K562 (cell line): ENCODE measurements at regions not wholly inside any gene's neighbourhood (a gene's known extent, or its start where the extent isn't known, plus 50 kb on each side); places are given as distances from the start of the nearest gene placed in this dataset.

Experiments used
- ATAC-seq: fragments of 200-7000 bp; cut with Tn5 transposase; 3 replicates; pipeline ENCODE4 v1.9.1; 2020; ENCODE audit warnings: moderate library complexity
- BruUV-seq: library from RNA; stranded (reverse); fragments of 400-500 nt; replicated peaks from 2 replicates; lab custom pipeline; 2021; lab: Mats Ljungman, UMichigan
- CTCF ChIA-PET: fragments of 300-600 bp; formaldehyde crosslinking; extraction: SDS; loops from one replicate; lab custom pipeline; 2021; ENCODE audit warnings: low intra/inter-chr PET ratio; lab: Yijun Ruan, JAX
- POLR2A ChIA-PET: fragments of 300-600, 350-650 bp; sonication (Branson Sonifier 250); formaldehyde crosslinking; extraction: SDS; loops from one replicate; lab custom pipeline; 2021; ENCODE audit warnings: antibody characterized with exemption, inconsistent platforms; lab: Yijun Ruan, JAX
- DNase-seq, 4 experiments: peaks; one replicate each; pipeline versions ENCODE4 v3.0.0 to v3.0.0-alpha.2; 2011 to 2018; ENCODE audit warnings: low spot score in 3 of 4, mixed read lengths in 3 of 4; ENCODE audit errors: extremely low read depth in 1 of 4
- FAIRE-seq: peaks from 2 replicates; lab custom pipeline; 2011; peaks lifted over from hg19 to GRCh38; lab: Jason Lieb, UNC
- H2AFZ ChIP-seq: 2 replicates; pipeline ENCODE4 v1.6.0; 2011; ENCODE audit warnings: low read depth, low read length, control low read depth, inconsistent platforms
- H3K27ac ChIP-seq: fragments of 200-600 bp; 3 replicates; pipeline ENCODE4 v1.8.0; 2011; ENCODE audit warnings: low read depth, mild to moderate bottlenecking, control low read depth, inconsistent platforms, low read length, moderate library complexity, mixed read lengths; ENCODE audit errors: extremely low read depth
- H3K27me3 ChIP-seq, 2 experiments: fragments of 300-600 bp in 1 of 2; 2 replicates in 1 of 2; 3 replicates in 1 of 2; pipeline versions ENCODE4 v1.6.0 to v1.8.0; 2011; ENCODE audit warnings: inconsistent platforms in 2 of 2, low read length in 2 of 2, mild to moderate bottlenecking in 1 of 2, mixed read lengths in 1 of 2, moderate library complexity in 1 of 2; ENCODE audit not compliant: control insufficient read depth in 2 of 2, insufficient read depth in 2 of 2
- H3K36me3 ChIP-seq: fragments of 300-600 bp; 3 replicates; pipeline ENCODE4 v1.8.0; 2011; ENCODE audit warnings: mild to moderate bottlenecking, low read length, inconsistent platforms; ENCODE audit not compliant: control insufficient read depth, insufficient read depth
- H3K4me1 ChIP-seq, 2 experiments: fragments of 200-600 bp in 1 of 2; replicated peaks in 1 of 2; 2 replicates in 1 of 2; 3 replicates in 1 of 2; pipeline versions ENCODE4 v1.5.1 to v1.8.0; 2011; ENCODE audit warnings: inconsistent platforms in 2 of 2, low read length in 2 of 2, mild to moderate bottlenecking in 1 of 2, mixed read lengths in 1 of 2, moderate library complexity in 1 of 2; ENCODE audit not compliant: control insufficient read depth in 2 of 2, insufficient read depth in 2 of 2
- H3K4me2 ChIP-seq: 2 replicates; pipeline ENCODE4 v1.6.1; 2011; ENCODE audit warnings: low read length, control low read depth, inconsistent platforms, mixed read lengths; ENCODE audit not compliant: insufficient read depth
- H3K4me3 ChIP-seq: fragments of 200-600 bp; sonication (generic), shearing (Covaris generic); 2 replicates; pipeline ENCODE4 v1.5.1; 2016; ENCODE audit warnings: control low read depth, inconsistent platforms
- H3K79me2 ChIP-seq: fragments of 200-600 bp; 3 replicates; pipeline ENCODE4 v1.8.0; 2011; ENCODE audit warnings: low read length, inconsistent platforms; ENCODE audit not compliant: control insufficient read depth, insufficient read depth
- H3K9ac ChIP-seq, 2 experiments: 2 replicates each; pipeline versions ENCODE4 v1.6.0 to v1.6.1; 2011; ENCODE audit warnings: low read depth in 2 of 2, low read length in 2 of 2, control low read depth in 1 of 2, inconsistent platforms in 1 of 2, mild to moderate bottlenecking in 1 of 2, mixed read lengths in 1 of 2; ENCODE audit not compliant: insufficient read depth in 1 of 2
- H3K9me1 ChIP-seq: one replicate; pipeline ENCODE4 v1.6.0; 2011; ENCODE audit warnings: inconsistent platforms, mild to moderate bottlenecking, low read length, moderate library complexity; ENCODE audit not compliant: control insufficient read depth, insufficient read depth
- H3K9me3 ChIP-seq: replicated peaks from 2 replicates; pipeline ENCODE4 v1.5.1; 2011; ENCODE audit warnings: low read depth, low read length, inconsistent platforms; ENCODE audit not compliant: control insufficient read depth, insufficient read depth
- H4K20me1 ChIP-seq: replicated peaks from 2 replicates; pipeline ENCODE4 v1.6.1; 2011; ENCODE audit warnings: low read length, inconsistent platforms, mixed read lengths; ENCODE audit not compliant: control insufficient read depth, insufficient read depth
- DACH1 ChIP-seq: fragments of 450-650 bp; IDR thresholded peaks from 2 replicates; pipeline ENCODE4 v1.6.1; 2018; ENCODE audit not compliant: partially characterized antibody
- FOXK2 ChIP-seq, 2 experiments: fragments of 450-650 bp; IDR thresholded peaks in 1 of 2; conservative IDR thresholded peaks in 1 of 2; 2 replicates each; pipeline ENCODE4 v1.6.1; 2016; ENCODE audit warnings: low read depth in 2 of 2, mild to moderate bottlenecking in 1 of 2
- FOXM1 ChIP-seq, 2 experiments: fragments of 450-650 bp in 1 of 2; sonication (generic) in 1 of 2; formaldehyde crosslinking in 1 of 2; IDR thresholded peaks; 2 replicates each; pipeline versions ENCODE4 v1.6.1 to v1.9.0; 2017 to 2022; ENCODE audit warnings: low read depth in 2 of 2, mild to moderate bottlenecking in 2 of 2, missing genetic modification reagents in 1 of 2, moderate library complexity in 1 of 2
- GATAD2A ChIP-seq: fragments of 450-650 bp; IDR thresholded peaks from 2 replicates; pipeline ENCODE4 v1.6.1; 2017
- LEF1 ChIP-seq: fragments of 450-650 bp; IDR thresholded peaks from 2 replicates; pipeline ENCODE4 v1.6.1; 2016; ENCODE audit warnings: mild to moderate bottlenecking
- MYBL2 ChIP-seq, 2 experiments: fragments of 450-650 bp in 1 of 2; sonication (generic) in 1 of 2; formaldehyde crosslinking in 1 of 2; IDR thresholded peaks; 2 replicates each; pipeline versions ENCODE4 v1.6.1 to v1.8.1; 2017 to 2022; ENCODE audit warnings: borderline replicate concordance in 1 of 2, inconsistent platforms in 1 of 2, low read depth in 1 of 2, mild to moderate bottlenecking in 1 of 2, missing genetic modification reagents in 1 of 2, moderate library complexity in 1 of 2
- POLR3G ChIP-seq: IDR thresholded peaks from 2 replicates; pipeline ENCODE4 v1.6.1; 2011; ENCODE audit not compliant: insufficient read length, insufficient replicate concordance; ENCODE audit errors: extremely low read depth
- RB1 ChIP-seq: fragments of 450-650 bp; IDR thresholded peaks from 2 replicates; pipeline ENCODE4 v1.6.1; 2017; ENCODE audit warnings: low read depth, mild to moderate bottlenecking
- RBM17 ChIP-seq: fragments of 200-400 bp; formaldehyde crosslinking; IDR thresholded peaks from 2 replicates; pipeline ENCODE4 v1.6.1; 2017; ENCODE audit warnings: low read depth, mild to moderate bottlenecking, low read length, borderline replicate concordance
- RNF2 ChIP-seq: sonication (generic); IDR thresholded peaks from 2 replicates; pipeline ENCODE4 v1.6.1; 2016
- SMARCC2 ChIP-seq: fragments of 450-650 bp; IDR thresholded peaks from 2 replicates; pipeline ENCODE4 v1.6.1; 2017; ENCODE audit warnings: antibody characterized with exemption, moderate library complexity, mild to moderate bottlenecking, low read depth
- TFAP4 ChIP-seq: sonication (generic); formaldehyde crosslinking; IDR thresholded peaks from 2 replicates; pipeline ENCODE4 v1.8.0; 2022; ENCODE audit warnings: missing genetic modification reagents, mild to moderate bottlenecking, moderate library complexity, borderline replicate concordance
- THRAP3 ChIP-seq: fragments of 450-650 bp; IDR thresholded peaks from 2 replicates; pipeline ENCODE4 v1.6.1; 2016; ENCODE audit warnings: mild to moderate bottlenecking, inconsistent platforms, borderline replicate concordance
- TRIM25 ChIP-seq: fragments of 450-650 bp; IDR thresholded peaks from 2 replicates; pipeline ENCODE4 v1.7.0; 2016; ENCODE audit warnings: borderline replicate concordance
- YY1 ChIP-seq, 3 experiments: IDR thresholded peaks; 2 replicates each; pipeline ENCODE4 v1.6.1; 2011; ENCODE audit warnings: low read length in 2 of 3, mild to moderate bottlenecking in 2 of 3, moderate library complexity in 2 of 3, borderline replicate concordance in 1 of 3, control low read depth in 1 of 3, low read depth in 1 of 3; ENCODE audit not compliant: insufficient read depth in 3 of 3, insufficient replicate concordance in 2 of 3, control insufficient read depth in 1 of 3, insufficient read length in 1 of 3; ENCODE audit errors: extremely low read depth in 1 of 3
- ZNF277 ChIP-seq: fragments of 250-450 bp; sonication (Bioruptor Pico); IDR thresholded peaks from 2 replicates; pipeline ENCODE4 v1.8.0; 2022; ENCODE audit warnings: inconsistent platforms, mild to moderate bottlenecking, moderate library complexity, borderline replicate concordance
- ZNF444 ChIP-seq: fragments of 250-450 bp; sonication (Bioruptor Pico); IDR thresholded peaks from 2 replicates; pipeline ENCODE4 v1.4.0; 2020; ENCODE audit warnings: mild to moderate bottlenecking, moderate library complexity
- ZNF695 ChIP-seq: fragments of 450-650 bp; formaldehyde crosslinking; IDR thresholded peaks from 2 replicates; pipeline ENCODE4 v1.4.0; 2020; ENCODE audit warnings: mild to moderate bottlenecking, moderate library complexity
- WGBS: fragments of 100-300 bp; shearing (Covaris generic); methylation state at CpG from one replicate; pipeline ENCODE4 v1.1.6; 2016; ENCODE audit warnings: low coverage, mixed read lengths; ENCODE audit not compliant: insufficient coverage; ENCODE audit errors: missing lambda C conversion rate; 5-methylcytosine and 5-hydroxymethylcytosine counted together
- in situ Hi-C: fragments of 300-500 bp; cut with MboI; formaldehyde crosslinking; loops from 4 replicates; pipeline ENCODE4 v1.15.0; 2018; ENCODE audit warnings: inconsistent platforms, mixed read lengths
- intact Hi-C: fragments of 100-400 bp; cut with micrococcal nuclease; formaldehyde crosslinking; loops from 2 replicates; pipeline ENCODE4 v1.14.2; 2022

- TF ChIP-seq YY1 (IDR thresholded peaks at IDR 0.05; ENCODE audit: borderline replicate concordance in 1 of 3, control insufficient read depth in 1 of 3, extremely low read depth in 1 of 3, insufficient read depth in 3 of 3, insufficient read length in 1 of 3, insufficient replicate concordance in 2 of 3, low read depth in 1 of 3, low read length in 2 of 3) (no peak), ZNF444 (CRISPR knock-in tag) (no peak), RB1 (no peak), MYBL2 (IDR thresholded peaks at IDR 0.05; ENCODE audit: low read depth) (no peak), MYBL2 (CRISPR knock-in tag; IDR thresholded peaks at IDR 0.05; ENCODE audit: borderline replicate concordance) (no peak), FOXK2 (conservative IDR thresholded peaks at IDR 0.05 in 1 of 2, IDR thresholded peaks at IDR 0.05 in 1 of 2; ENCODE audit: low read depth in 2 of 2) (no peak), LEF1 (no peak)
- TF ChIP-seq, all 486 proteins: peak for 0
These were observed 572.9 kb upstream of the SLC8A1 start (continued) for GRCh38 chr2:41024816-41025215.

GRCh38 chr2:41026613-41027012 lies 574.7 kb upstream of the SLC8A1 start:
- Histone ChIP-seq H3K27ac (no peak overlapping the region), H3K79me2 (no peaks in the 10 kb centered on the region), H4K20me1 (no peaks in the 10 kb centered on the region), H3K9me3 (no peaks in the 10 kb centered on the region), H3K27me3 (no peaks in the 10 kb centered on the region), H3K9ac (no peak overlapping the region), H3K4me1 (no peaks in the 10 kb centered on the region), H2AFZ (no peak overlapping the region), H3K36me3 (no peaks in the 10 kb centered on the region), H3K4me2 (no peak overlapping the region), H3K4me3 (no peak overlapping the region), H3K9me1 (no peaks in the 10 kb centered on the region)
- 0% methylated on average over 1 of the region's 1 CpG for WGBS
- ChIA-PET CTCF (no interaction called here), POLR2A (interaction anchor here (0.6 kb wide), 1 partner anchor 51 kb away, joined by 3 read pairs; no protein-coding TSS in a partner anchor)
- FAIRE-seq (no peak), DNase-seq (no peak), ATAC-seq (no peak)
- no TSS peak for BruUV-seq
- intact Hi-C loops (no loop called here), in situ Hi-C loops (no loop called here)
- no peak for TF ChIP-seq ZNF277 (CRISPR knock-in tag)
- no peak for TF ChIP-seq THRAP3
- TF ChIP-seq RNF2, result no peak
- TF ChIP-seq TFAP4 (CRISPR knock-in tag), result no peak
- TF ChIP-seq RBM17, result no peak
- TF ChIP-seq GATAD2A, result no peak
- no peak for TF ChIP-seq DACH1
- TF ChIP-seq FOXM1 (IDR thresholded peaks at IDR 0.05; ENCODE audit: low read depth), result no peak
- TF ChIP-seq FOXM1 (CRISPR knock-in tag; IDR thresholded peaks at IDR 0.05; ENCODE audit: low read depth), result no peak
- TF ChIP-seq POLR3G, result no peak
- TF ChIP-seq TRIM25, result no peak
- no peak for TF ChIP-seq ZNF695 (CRISPR knock-in tag)
- no peak for TF ChIP-seq SMARCC2
